Hepatocyte (in vitro differentiated cells): ENCODE measurements at regions not wholly inside any gene's neighbourhood (a gene's known extent, or its start where the extent isn't known, plus 50 kb on each side); places are given as distances from the start of the nearest gene placed in this dataset.

ENCODE experiments used
- DNase-seq: peaks from one replicate; pipeline ENCODE4 v3.0.0-alpha.2; 2016; ENCODE audit warnings: low spot score
- H2AFZ ChIP-seq: fragments of 200-600 bp; sonication (generic); 2 replicates; pipeline ENCODE4 v1.6.0; 2016; ENCODE audit warnings: antibody characterized with exemption, mild to moderate bottlenecking
- H3K27ac ChIP-seq: fragments of 200-600 bp; sonication (generic); 2 replicates; pipeline ENCODE4 v1.5.1; 2016; ENCODE audit warnings: mild to moderate bottlenecking
- H3K27me3 ChIP-seq: fragments of 200-600 bp; sonication (generic); 2 replicates; pipeline ENCODE4 v1.6.1; 2016
- H3K36me3 ChIP-seq: fragments of 200-600 bp; sonication (generic); replicated peaks from 2 replicates; pipeline ENCODE4 v1.5.1; 2016; ENCODE audit warnings: low read depth; ENCODE audit not compliant: insufficient read depth
- H3K4me1 ChIP-seq: fragments of 200-600 bp; sonication (generic); 2 replicates; pipeline ENCODE4 v1.5.1; 2016; ENCODE audit warnings: mild to moderate bottlenecking, moderate library complexity; ENCODE audit not compliant: insufficient read depth
- H3K4me2 ChIP-seq: fragments of 200-600 bp; sonication (generic); 2 replicates; pipeline ENCODE4 v1.6.0; 2016
- H3K4me3 ChIP-seq: fragments of 200-600 bp; sonication (generic); 2 replicates; pipeline ENCODE4 v1.5.1; 2016; ENCODE audit warnings: mild to moderate bottlenecking
- H3K79me2 ChIP-seq: fragments of 200-600 bp; sonication (generic); 2 replicates; pipeline ENCODE4 v1.6.0; 2017; ENCODE audit warnings: mild to moderate bottlenecking
- H3K9me2 ChIP-seq: fragments of 200-600 bp; sonication (generic); replicated peaks from 2 replicates; pipeline ENCODE4 v1.6.0; 2017; ENCODE audit warnings: mild to moderate bottlenecking; ENCODE audit not compliant: insufficient read depth
- H3K9me3 ChIP-seq: fragments of 200-600 bp; sonication (generic); 2 replicates; pipeline ENCODE4 v1.5.1; 2016; ENCODE audit warnings: low read depth, mild to moderate bottlenecking
- H4K20me1 ChIP-seq: fragments of 200-600 bp; sonication (generic); 2 replicates; pipeline ENCODE4 v1.6.0; 2016; ENCODE audit warnings: mild to moderate bottlenecking; ENCODE audit not compliant: insufficient read depth, poor library complexity, severe bottlenecking
- CTCF ChIP-seq: fragments of 200-600 bp; sonication (generic); IDR thresholded peaks from 2 replicates; pipeline ENCODE4 v1.5.1; 2016; ENCODE audit warnings: antibody characterized with exemption, mild to moderate bottlenecking; ENCODE audit not compliant: poor library complexity
- EZH2 ChIP-seq: fragments of 200-600 bp; sonication (generic); IDR thresholded peaks from 2 replicates; pipeline ENCODE4 v1.6.1; 2016; ENCODE audit warnings: antibody characterized with exemption, mild to moderate bottlenecking, borderline replicate concordance
- EZH2phosphoT487 ChIP-seq: fragments of 200-600 bp; sonication (generic); IDR thresholded peaks from one replicate; pipeline ENCODE4 v1.6.1; 2018; ENCODE audit warnings: antibody characterized with exemption, mild to moderate bottlenecking, low read depth, moderate library complexity; ENCODE audit not compliant: unreplicated experiment, severe bottlenecking
- WGBS: methylation state at CpG from one replicate; pipeline ENCODE4 v1.1.6; 2016; ENCODE audit warnings: low lambda C conversion rate; ENCODE audit errors: missing lambda C conversion rate; 5-methylcytosine and 5-hydroxymethylcytosine counted together

DNA sequence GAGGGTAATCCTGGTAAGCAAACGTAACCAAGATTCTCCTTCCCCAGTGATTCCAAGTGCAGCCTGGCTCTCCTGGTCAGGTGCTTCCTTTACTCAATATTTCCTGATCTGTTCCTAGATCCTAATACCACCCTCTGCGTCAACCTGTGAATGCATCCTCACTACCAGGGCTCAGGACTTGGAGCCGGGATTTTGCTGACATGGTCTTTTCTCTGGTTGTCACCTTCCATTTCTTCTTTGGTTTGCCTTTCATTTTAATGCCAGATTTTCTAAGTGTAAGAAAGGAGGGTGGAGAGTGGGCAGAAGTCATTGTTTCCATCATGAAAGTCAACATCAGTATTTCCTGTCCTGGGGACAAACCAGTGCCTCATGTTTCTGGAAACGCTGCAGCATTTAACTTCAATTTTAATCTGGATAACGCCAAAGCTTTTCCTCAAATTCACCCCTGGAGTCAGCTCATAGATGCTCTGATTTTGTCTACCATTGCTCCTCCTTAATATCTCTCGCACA is 210.4 kb upstream of the ZNF32 start:
- no peak overlapping the region for H3K4me2 ChIP-seq
- no peaks in the 10 kb centered on the region for H4K20me1 ChIP-seq
- no peaks in the 10 kb centered on the region for H3K79me2 ChIP-seq
- H3K9me2 ChIP-seq: no peaks in the 10 kb centered on the region
- no peak overlapping the region for H2AFZ ChIP-seq
- no peaks in the 10 kb centered on the region for H3K36me3 ChIP-seq
- no peak overlapping the region for H3K27ac ChIP-seq
- WGBS: 95% methylated on average over 6 of the region's 6 CpGs
- H3K27me3 ChIP-seq: no peaks in the 10 kb centered on the region
- DNase-seq: no peak
- TF ChIP-seq EZH2: no peak
- TF ChIP-seq CTCF: no peak
- no peak for TF ChIP-seq EZH2phosphoT487
- H3K9me3 ChIP-seq: no peaks in the 10 kb centered on the region
- peaks cover 13% of the 10 kb centered on the region for H3K4me1 ChIP-seq
- no peak overlapping the region for H3K4me3 ChIP-seq

DNA sequence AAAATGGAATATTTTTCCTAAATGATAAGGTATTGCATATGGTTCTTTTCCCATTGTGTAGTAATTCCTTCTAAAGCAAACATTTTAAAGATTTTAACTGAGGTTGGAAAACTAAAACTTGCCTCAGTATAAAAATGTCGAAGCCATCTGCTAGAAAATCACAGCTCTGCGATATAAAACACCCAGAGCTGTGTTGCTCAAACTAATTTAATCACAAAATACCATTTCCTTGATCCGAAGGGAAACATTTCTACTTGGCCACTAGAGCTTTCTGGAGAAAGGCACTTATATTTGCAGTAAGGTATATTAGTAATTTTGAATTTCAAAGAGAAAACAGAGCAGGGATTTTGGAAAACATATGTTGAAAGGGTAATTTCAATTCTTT is 209.2 kb upstream of the ZNF32 start:
- no peak overlapping the region for H2AFZ ChIP-seq
- no peaks in the 10 kb centered on the region for H3K36me3 ChIP-seq
- no peaks in the 10 kb centered on the region for H4K20me1 ChIP-seq
- H3K9me3 ChIP-seq: no peaks in the 10 kb centered on the region
- H3K9me2 ChIP-seq: no peaks in the 10 kb centered on the region
- peaks cover 5% of the 10 kb centered on the region for H3K4me1 ChIP-seq
- no peaks in the 10 kb centered on the region for H3K27me3 ChIP-seq
- TF ChIP-seq CTCF (no peak), EZH2 (no peak), EZH2phosphoT487 (no peak)
- no peak overlapping the region for H3K27ac ChIP-seq
- no peak overlapping the region for H3K4me2 ChIP-seq
- 82% methylated on average over 3 of the region's 3 CpGs for WGBS
- H3K4me3 ChIP-seq: no peak overlapping the region
- no peak for DNase-seq
- H3K79me2 ChIP-seq: no peaks in the 10 kb centered on the region

GRCh38 chr10:43857206-43857930 is 208.7 kb upstream of the ZNF32 start:
- Histone ChIP-seq H3K4me2 (no peak overlapping the region), H3K27me3 (no peaks in the 10 kb centered on the region)
- no peak for DNase-seq

More at GRCh38 chr10:43857206-43857930, 208.7 kb upstream of the ZNF32 start:
- TF ChIP-seq EZH2phosphoT487: no peak
- TF ChIP-seq CTCF: no peak
- no peak for TF ChIP-seq EZH2
- no peak overlapping the region for H3K27ac ChIP-seq
- 60% methylated on average over 6 of the region's 6 CpGs for WGBS
- H2AFZ ChIP-seq: no peak overlapping the region
- no peaks in the 10 kb centered on the region for H3K79me2 ChIP-seq
- H3K36me3 ChIP-seq: no peaks in the 10 kb centered on the region
- no peaks in the 10 kb centered on the region for H3K9me3 ChIP-seq
- no peaks in the 10 kb centered on the region for H4K20me1 ChIP-seq
- no peak overlapping the region for H3K4me3 ChIP-seq
- H3K4me1 ChIP-seq: no peaks in the 10 kb centered on the region
- no peaks in the 10 kb centered on the region for H3K9me2 ChIP-seq
